HCEC 1CT (cell line): ENCODE measurements at regions not wholly inside any gene's neighbourhood (a gene's known extent, or its start where the extent isn't known, plus 50 kb on each side); places are given as distances from the start of the nearest gene placed in this dataset.
A peak's percentile ranks its signal among the peaks of the same experiment; 100 is the strongest.
"Not testable (repeated sequence)": the region's sequence is repeated elsewhere in the genome, so short reads cannot be mapped to it uniquely, and the experiment has no call there.

ENCODE experiments used
- DNase-seq: peaks from one replicate; pipeline ENCODE4 v3.0.0-alpha.2; 2017

- DNase-seq, result peak; percentile 20
Observed at GRCh38 chr2:53188851-53189510, 578.6 kb upstream of the CHAC2 start.

- DNase-seq, result no peak
Observed at GRCh38 chr2:53183581-53183980, 584.0 kb upstream of the CHAC2 start.

GRCh38 chr2:53182601-53183000 is 585.0 kb upstream of the CHAC2 start:
- no peak for DNase-seq

- no peak for DNase-seq
Observed at GRCh38 chr2:53181759-53182158, 585.8 kb upstream of the CHAC2 start.

GRCh38 chr2:53177327-53177726 is 590.3 kb upstream of the CHAC2 start:
- no peak for DNase-seq

- DNase-seq, result no peak
Observed at GRCh38 chr2:53174539-53174938, 593.1 kb upstream of the CHAC2 start.

GRCh38 chr2:53173698-53174455 is 593.7 kb upstream of the CHAC2 start:
- no peak for DNase-seq

GRCh38 chr2:53173091-53173490 is 594.5 kb upstream of the CHAC2 start:
- no peak for DNase-seq

- peak; percentile 6 for DNase-seq
Observed at GRCh38 chr2:53170466-53170865, 597.1 kb upstream of the CHAC2 start.

- no peak for DNase-seq
Observed at GRCh38 chr2:53167227-53167626, 600.4 kb upstream of the CHAC2 start.

- DNase-seq, result no peak
Observed at GRCh38 chr2:53150146-53150545, 617.5 kb upstream of the CHAC2 start.

GRCh38 chr2:53148221-53148620 is 619.4 kb upstream of the CHAC2 start:
- no peak for DNase-seq

GRCh38 chr2:53131416-53131815 is 636.2 kb upstream of the CHAC2 start:
- DNase-seq, result peak; percentile 63

- DNase-seq, result peak; percentile 79
Observed at GRCh38 chr2:53130441-53130943, 637.1 kb upstream of the CHAC2 start.

GRCh38 chr2:53129851-53130250 is 637.8 kb upstream of the CHAC2 start:
- DNase-seq, result peak; percentile 87

- no peak for DNase-seq
Observed at GRCh38 chr2:53127061-53127650, 640.4 kb upstream of the CHAC2 start.

GRCh38 chr2:53114991-53115390 is 652.6 kb upstream of the CHAC2 start:
- DNase-seq, result no peak

- DNase-seq, result no peak
Observed at GRCh38 chr2:53114582-53114981, 653.0 kb upstream of the CHAC2 start.

- DNase-seq, result not testable (repeated sequence)
Observed at GRCh38 chr2:53112408-53112807, 655.2 kb upstream of the CHAC2 start.

- DNase-seq, result no peak
Observed at GRCh38 chr2:53111406-53111805, 656.2 kb upstream of the CHAC2 start.

GRCh38 chr2:53111004-53111403 is 656.6 kb upstream of the CHAC2 start:
- DNase-seq, result no peak

GRCh38 chr2:53108246-53108645 is 659.4 kb upstream of the CHAC2 start:
- no peak for DNase-seq

GRCh38 chr2:53104263-53104662 is 663.3 kb upstream of the CHAC2 start:
- DNase-seq, result peak; percentile 68

GRCh38 chr2:53103679-53104078 is 663.9 kb upstream of the CHAC2 start:
- DNase-seq, result no peak
